ENCODE measurements at regions not wholly inside any gene's neighbourhood (a gene's known extent, or its start where the extent isn't known, plus 50 kb on each side); places are given as distances from the start of the nearest gene placed in this dataset.
"Not testable (repeated sequence)": the region's sequence is repeated elsewhere in the genome, so short reads cannot be mapped to it uniquely, and the experiment has no call there.

GRCh38 chr13:37163641-37164265 lies 58.3 kb upstream of the CSNK1A1L start (continued):
- TF ChIP-seq ZNF624 (tag by site-specific recombination; IDR thresholded peaks at IDR 0.05) (no peak), ZNF169 (tag by site-specific recombination; IDR thresholded peaks at IDR 0.05) (no peak)

GRCh38 chr13:37158481-37158880 lies 53.0 kb upstream of the CSNK1A1L start:
- Histone ChIP-seq H3K4me3 (ENCODE audit: low read depth, low read length) (no peak overlapping the region), H3K4me1 (ENCODE audit: control insufficient read depth, insufficient read depth, low read length) (no peaks in the 10 kb centered on the region), H3K27ac (ENCODE audit: extremely low read depth, low read depth, low read length) (no peak overlapping the region), H3K36me3 (ENCODE audit: control insufficient read depth in 2 of 2, insufficient read depth in 1 of 2, low read length in 2 of 2) (no peaks in the 10 kb centered on the region), H3K9me3 (ENCODE audit: control insufficient read depth, insufficient read depth, low read depth, low read length) (peaks cover 2% of the 10 kb centered on the region; the same call in 1 of the 2 replicates)
- TF ChIP-seq ZNF19 (tag by site-specific recombination; IDR thresholded peaks at IDR 0.05; ENCODE audit: low read depth) (no peak), ZBTB21 (tag by site-specific recombination; IDR thresholded peaks at IDR 0.05) (no peak), ZNF639 (tag by site-specific recombination; IDR thresholded peaks at IDR 0.05) (no peak), ZBTB6 (tag by site-specific recombination; IDR thresholded peaks at IDR 0.05) (no peak), ZNF239 (tag by site-specific recombination; IDR thresholded peaks at IDR 0.05) (no peak), KLF10 (tag by site-specific recombination; IDR thresholded peaks at IDR 0.05) (no peak), ZFP3 (tag by site-specific recombination; IDR thresholded peaks at IDR 0.05; ENCODE audit: low read depth) (no peak), ZBTB20 (tag by site-specific recombination; IDR thresholded peaks at IDR 0.05) (no peak), ZNF223 (tag by site-specific recombination; IDR thresholded peaks at IDR 0.05) (no peak), ZNF248 (tag by site-specific recombination; IDR thresholded peaks at IDR 0.05) (no peak), BCL6B (tag by site-specific recombination; IDR thresholded peaks at IDR 0.05) (no peak), ZBTB48 (tag by site-specific recombination; IDR thresholded peaks at IDR 0.05) (no peak), ZNF24 (tag by site-specific recombination; IDR thresholded peaks at IDR 0.05) (no peak), ZNF202 (tag by site-specific recombination; IDR thresholded peaks at IDR 0.05; ENCODE audit: borderline replicate concordance) (no peak)
- POLR2A ChIA-PET: no interaction called here
- CTCF ChIA-PET: no interaction called here

- POLR2A ChIA-PET; H3K36me3 ChIP-seq (ENCODE audit: control insufficient read depth in 2 of 2, insufficient read depth in 1 of 2, low read length in 2 of 2); H3K9me3 ChIP-seq (ENCODE audit: control insufficient read depth, insufficient read depth, low read depth, low read length); H3K4me3 ChIP-seq (ENCODE audit: low read depth, low read length); CTCF ChIA-PET; H3K4me1 ChIP-seq (ENCODE audit: control insufficient read depth, insufficient read depth, low read length): not testable (repeated sequence)
- H3K27ac ChIP-seq (ENCODE audit: extremely low read depth, low read depth, low read length): peak overlapping the region; percentile 54; the same call in 1 of the 2 replicates
- TF ChIP-seq ZFP69B (tag by site-specific recombination; IDR thresholded peaks at IDR 0.05) (peak; percentile 44; the same call in 1 of the 2 replicates), ZNF518A (tag by site-specific recombination; conservative IDR thresholded peaks at IDR 0.05; ENCODE audit: low read depth) (0 out of 2 replicates have a peak, but pooled peaks have one; percentile 31), ZNF391 (tag by site-specific recombination; IDR thresholded peaks at IDR 0.05; ENCODE audit: borderline replicate concordance, low read depth) (peak; percentile 23; the same call in 1 of the 2 replicates), PRDM10 (tag by site-specific recombination; IDR thresholded peaks at IDR 0.05) (0 out of 2 replicates have a peak, but pooled peaks have one; percentile 23), WT1 (tag by site-specific recombination; IDR thresholded peaks at IDR 0.05) (peak; percentile 48)
These were observed 50.2 kb upstream of the CSNK1A1L start for GRCh38 chr13:37155613-37156097.

Data from HEK293 (cell line).